ENCODE measurements at regions not wholly inside any gene's neighbourhood (a gene's known extent, or its start where the extent isn't known, plus 50 kb on each side); places are given as distances from the start of the nearest gene placed in this dataset.
"Not testable (repeated sequence)": the region's sequence is repeated elsewhere in the genome, so short reads cannot be mapped to it uniquely, and the experiment has no call there.

GRCh38 chr6:76639941-76640340 lies 567.5 kb upstream of the IMPG1 start:
- H3K36me3 Mint-ChIP-seq (ENCODE audit: insufficient read depth), result no peaks in the 10 kb centered on the region
- no peak for ATAC-seq
- DNase-seq, result no peak

DNA sequence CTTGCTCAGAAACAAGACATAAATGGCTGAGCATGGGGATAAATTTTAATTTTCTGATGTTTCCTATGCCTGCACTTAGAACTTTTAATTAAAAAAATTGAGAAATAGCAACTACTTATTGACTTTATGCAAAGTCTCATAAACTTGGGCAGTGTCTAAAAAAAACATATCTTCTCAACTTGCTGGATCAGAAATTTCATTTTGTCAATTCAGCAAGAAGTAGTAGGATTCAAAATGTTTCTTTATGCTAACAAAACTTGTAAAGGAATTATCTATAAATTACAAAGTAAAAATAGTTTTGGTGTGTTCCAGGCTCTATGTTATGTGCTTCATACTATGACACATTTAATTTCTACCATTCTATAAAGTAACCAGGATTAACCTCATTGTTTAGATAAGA lies 562.2 kb upstream of the IMPG1 start:
- Mint-ChIP-seq H3K27me3 (ENCODE audit: low read depth) (no peaks in the 10 kb centered on the region), H3K4me1 (ENCODE audit: low read depth) (no peaks in the 10 kb centered on the region), H3K4me3 (no peak overlapping the region), H3K36me3 (ENCODE audit: insufficient read depth) (no peaks in the 10 kb centered on the region), H3K9me3 (no peaks in the 10 kb centered on the region)
- DNase-seq, result no peak
- ATAC-seq, result no peak

More at GRCh38 chr6:76639941-76640340, 567.5 kb upstream of the IMPG1 start:
- Mint-ChIP-seq H3K4me3 (no peak overlapping the region), H3K27me3 (ENCODE audit: low read depth) (no peaks in the 10 kb centered on the region), H3K9me3 (peaks cover 13% of the 10 kb centered on the region), H3K4me1 (ENCODE audit: low read depth) (no peaks in the 10 kb centered on the region)

- no peak overlapping the region for H3K4me3 Mint-ChIP-seq
- H3K27me3 Mint-ChIP-seq (ENCODE audit: low read depth), result no peaks in the 10 kb centered on the region
- no peaks in the 10 kb centered on the region for H3K9me3 Mint-ChIP-seq
- H3K36me3 Mint-ChIP-seq (ENCODE audit: insufficient read depth), result no peaks in the 10 kb centered on the region
- H3K4me1 Mint-ChIP-seq (ENCODE audit: low read depth), result no peaks in the 10 kb centered on the region
- no peak for ATAC-seq
- DNase-seq, result no peak
Observed at GRCh38 chr6:76633259-76633658, 560.8 kb upstream of the IMPG1 start.

GRCh38 chr6:76631622-76632021 lies 559.2 kb upstream of the IMPG1 start:
- H3K4me3 Mint-ChIP-seq, result no peak overlapping the region
- H3K36me3 Mint-ChIP-seq (ENCODE audit: insufficient read depth), result no peaks in the 10 kb centered on the region
- no peaks in the 10 kb centered on the region for H3K4me1 Mint-ChIP-seq (ENCODE audit: low read depth)
- DNase-seq (no peak), ATAC-seq (no peak)
- H3K9me3 Mint-ChIP-seq, result peaks cover 5% of the 10 kb centered on the region
- H3K27me3 Mint-ChIP-seq (ENCODE audit: low read depth), result no peaks in the 10 kb centered on the region

DNA sequence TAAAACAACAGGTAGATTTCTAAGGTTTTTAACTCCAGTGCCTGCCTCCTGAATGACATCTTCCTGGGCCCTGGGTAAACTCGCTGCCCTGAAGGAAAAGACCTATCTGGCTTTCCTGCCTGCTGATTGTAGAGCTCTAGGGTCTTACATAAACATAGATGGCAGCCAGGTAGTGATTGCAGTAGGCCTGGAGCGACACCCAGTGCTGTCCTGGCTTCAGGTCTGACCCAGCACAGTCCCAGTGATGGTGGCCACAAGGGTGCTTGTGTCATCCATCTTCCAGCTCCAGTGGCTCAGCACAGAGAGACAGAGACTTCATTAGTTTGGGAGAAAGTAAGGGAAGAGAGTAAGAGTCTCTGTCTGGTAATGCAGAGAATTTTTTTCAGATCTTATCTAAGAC lies 542.9 kb upstream of the IMPG1 start:
- Mint-ChIP-seq H3K36me3 (ENCODE audit: insufficient read depth) (no peaks in the 10 kb centered on the region), H3K27me3 (ENCODE audit: low read depth) (no peaks in the 10 kb centered on the region), H3K4me3 (no peak overlapping the region), H3K4me1 (ENCODE audit: low read depth) (no peaks in the 10 kb centered on the region), H3K9me3 (peaks cover 14% of the 10 kb centered on the region)
- no peak for ATAC-seq
- DNase-seq, result no peak

GRCh38 chr6:76612954-76613353 lies 540.5 kb upstream of the IMPG1 start:
- Mint-ChIP-seq H3K4me1 (ENCODE audit: low read depth) (no peaks in the 10 kb centered on the region), H3K27me3 (ENCODE audit: low read depth) (no peaks in the 10 kb centered on the region), H3K36me3 (ENCODE audit: insufficient read depth) (no peaks in the 10 kb centered on the region), H3K4me3 (no peak overlapping the region), H3K9me3 (peaks cover 11% of the 10 kb centered on the region)
- ATAC-seq (no peak), DNase-seq (no peak)

DNA sequence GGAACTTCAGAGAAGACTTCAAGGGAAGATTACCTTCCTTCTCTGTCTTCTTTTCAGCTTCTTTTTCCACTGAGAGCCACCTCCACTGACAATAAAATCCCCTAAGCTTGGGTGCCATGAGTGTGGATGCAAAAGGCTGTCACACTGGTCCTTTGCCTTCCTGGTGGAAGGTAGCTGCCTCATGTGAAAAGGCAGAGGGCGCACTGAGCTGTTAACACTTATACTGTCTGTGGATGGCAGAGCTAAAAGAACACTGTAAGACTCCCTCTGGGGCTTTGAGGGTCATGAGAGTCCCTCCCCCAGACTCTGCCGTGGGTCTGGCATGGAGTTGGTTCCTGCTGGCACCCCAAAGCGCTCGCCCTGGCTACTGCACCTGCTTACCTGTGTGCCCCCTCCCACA lies 536.7 kb upstream of the IMPG1 start:
- Mint-ChIP-seq H3K9me3 (peaks cover 4% of the 10 kb centered on the region), H3K27me3 (ENCODE audit: low read depth) (no peaks in the 10 kb centered on the region)
- DNase-seq, result no peak

DNA sequence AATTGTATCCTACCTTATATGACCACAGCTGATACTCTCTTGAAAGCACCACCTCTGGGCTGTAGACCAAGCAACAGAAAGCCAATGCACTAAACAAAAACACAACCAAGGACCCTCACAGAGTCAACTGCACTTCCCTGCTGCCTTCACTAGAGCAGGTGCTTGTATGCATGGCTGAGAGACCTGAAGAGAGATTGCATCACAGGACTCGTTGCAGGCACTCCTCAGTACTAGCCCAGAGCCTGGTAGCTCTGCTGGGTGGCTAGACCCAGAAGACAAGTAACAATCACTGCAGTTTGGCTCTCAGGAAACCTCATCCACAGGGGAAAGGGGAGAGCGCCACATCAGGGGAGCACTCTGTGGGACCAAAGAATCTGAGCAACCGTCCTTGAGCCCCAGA lies 521.6 kb upstream of the IMPG1 start:
- ATAC-seq (no peak), DNase-seq (no peak)
- H3K4me3 Mint-ChIP-seq, result no peak overlapping the region
- H3K36me3 Mint-ChIP-seq (ENCODE audit: insufficient read depth), result no peaks in the 10 kb centered on the region
- H3K27me3 Mint-ChIP-seq (ENCODE audit: low read depth), result no peaks in the 10 kb centered on the region
- H3K4me1 Mint-ChIP-seq (ENCODE audit: low read depth), result no peaks in the 10 kb centered on the region
- peaks cover 8% of the 10 kb centered on the region for H3K9me3 Mint-ChIP-seq

More for the DNA sequence above, 536.7 kb upstream of the IMPG1 start:
- ATAC-seq, result no peak
- Mint-ChIP-seq H3K4me1 (ENCODE audit: low read depth) (no peaks in the 10 kb centered on the region), H3K36me3 (ENCODE audit: insufficient read depth) (no peaks in the 10 kb centered on the region), H3K4me3 (no peak overlapping the region)

- DNase-seq (no peak), ATAC-seq (no peak)
- no peaks in the 10 kb centered on the region for H3K27me3 Mint-ChIP-seq (ENCODE audit: low read depth)
- H3K36me3 Mint-ChIP-seq (ENCODE audit: insufficient read depth), result no peaks in the 10 kb centered on the region
- no peak overlapping the region for H3K4me3 Mint-ChIP-seq
- H3K4me1 Mint-ChIP-seq (ENCODE audit: low read depth), result no peaks in the 10 kb centered on the region
- H3K9me3 Mint-ChIP-seq, result peaks cover 4% of the 10 kb centered on the region
Observed at GRCh38 chr6:76593668-76594067, 521.2 kb upstream of the IMPG1 start.

- peaks cover 2% of the 10 kb centered on the region for H3K9me3 Mint-ChIP-seq
- H3K36me3 Mint-ChIP-seq (ENCODE audit: insufficient read depth), result no peaks in the 10 kb centered on the region
- DNase-seq (no peak), ATAC-seq (no peak)
- H3K27me3 Mint-ChIP-seq (ENCODE audit: low read depth), result no peaks in the 10 kb centered on the region
- no peak overlapping the region for H3K4me3 Mint-ChIP-seq
- no peaks in the 10 kb centered on the region for H3K4me1 Mint-ChIP-seq (ENCODE audit: low read depth)
Observed at GRCh38 chr6:76592566-76592965, 520.1 kb upstream of the IMPG1 start.

DNA sequence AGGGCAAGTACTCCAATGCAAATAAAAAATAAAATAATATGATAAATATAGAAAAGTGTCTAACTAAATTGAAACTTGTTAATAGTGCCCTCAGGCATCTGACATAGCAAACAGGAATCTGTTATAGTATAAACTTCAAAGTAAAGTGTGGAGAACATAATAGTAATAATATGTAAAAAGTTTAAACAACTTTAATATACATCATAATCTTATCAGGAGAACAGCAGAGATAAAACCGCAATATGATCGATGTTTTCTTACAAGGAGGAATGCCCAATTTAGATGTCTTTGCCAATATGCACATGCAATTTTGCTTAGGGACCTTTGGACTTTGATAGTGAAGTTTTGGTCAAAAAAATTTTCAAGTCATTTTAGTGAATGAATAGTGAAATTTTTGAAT lies 514.8 kb upstream of the IMPG1 start:
- ATAC-seq (no peak), DNase-seq (no peak)
- no peak overlapping the region for H3K4me3 Mint-ChIP-seq
- H3K27me3 Mint-ChIP-seq (ENCODE audit: low read depth), result no peaks in the 10 kb centered on the region
- H3K4me1 Mint-ChIP-seq (ENCODE audit: low read depth), result no peaks in the 10 kb centered on the region
- no peaks in the 10 kb centered on the region for H3K36me3 Mint-ChIP-seq (ENCODE audit: insufficient read depth)
- no peaks in the 10 kb centered on the region for H3K9me3 Mint-ChIP-seq

GRCh38 chr6:76584121-76584520 lies 511.7 kb upstream of the IMPG1 start:
- Mint-ChIP-seq H3K9me3 (no peaks in the 10 kb centered on the region), H3K36me3 (ENCODE audit: insufficient read depth) (no peaks in the 10 kb centered on the region), H3K4me3 (no peak overlapping the region), H3K4me1 (ENCODE audit: low read depth) (no peaks in the 10 kb centered on the region), H3K27me3 (ENCODE audit: low read depth) (no peaks in the 10 kb centered on the region)
- no peak for DNase-seq
- ATAC-seq, result no peak

GRCh38 chr6:76578746-76579145 lies 506.3 kb upstream of the IMPG1 start:
- H3K4me1 Mint-ChIP-seq (ENCODE audit: low read depth), result no peaks in the 10 kb centered on the region
- H3K4me3 Mint-ChIP-seq, result no peak overlapping the region
- H3K27me3 Mint-ChIP-seq (ENCODE audit: low read depth), result no peaks in the 10 kb centered on the region
- H3K36me3 Mint-ChIP-seq (ENCODE audit: insufficient read depth), result no peaks in the 10 kb centered on the region
- DNase-seq (no peak), ATAC-seq (no peak)
- no peaks in the 10 kb centered on the region for H3K9me3 Mint-ChIP-seq

DNA sequence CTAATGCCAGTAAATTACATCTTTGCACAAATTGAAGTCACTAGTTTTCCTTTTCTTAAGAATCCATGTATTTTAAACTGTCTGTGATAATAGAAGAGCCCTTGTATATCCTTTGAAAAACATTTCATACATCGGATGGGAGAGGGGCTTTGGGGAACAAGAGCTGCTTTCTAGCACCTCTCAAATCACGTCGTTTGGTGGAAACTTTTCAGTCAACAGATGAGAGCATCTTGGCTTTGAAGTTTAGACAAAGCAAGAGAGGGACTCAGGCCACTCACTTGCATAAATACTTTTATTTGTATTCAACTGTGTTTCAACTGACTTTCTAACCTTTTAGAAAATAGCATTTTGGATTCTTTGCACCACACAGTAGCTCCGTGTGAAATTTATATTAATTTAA lies 502.3 kb upstream of the IMPG1 start:
- ATAC-seq (no peak), DNase-seq (no peak)
- no peaks in the 10 kb centered on the region for H3K4me1 Mint-ChIP-seq (ENCODE audit: low read depth)
- no peaks in the 10 kb centered on the region for H3K36me3 Mint-ChIP-seq (ENCODE audit: insufficient read depth)
- H3K4me3 Mint-ChIP-seq, result no peak overlapping the region
- H3K9me3 Mint-ChIP-seq, result peaks cover 3% of the 10 kb centered on the region
- H3K27me3 Mint-ChIP-seq (ENCODE audit: low read depth), result no peaks in the 10 kb centered on the region

GRCh38 chr6:76565932-76566331 lies 493.5 kb upstream of the IMPG1 start:
- ATAC-seq (no peak), DNase-seq (no peak)
- no peaks in the 10 kb centered on the region for H3K4me1 Mint-ChIP-seq (ENCODE audit: low read depth)
- H3K36me3 Mint-ChIP-seq (ENCODE audit: insufficient read depth), result no peaks in the 10 kb centered on the region
- peaks cover 2% of the 10 kb centered on the region for H3K9me3 Mint-ChIP-seq
- H3K4me3 Mint-ChIP-seq, result no peak overlapping the region
- no peaks in the 10 kb centered on the region for H3K27me3 Mint-ChIP-seq (ENCODE audit: low read depth)

GRCh38 chr6:76562371-76562770 lies 489.9 kb upstream of the IMPG1 start:
- H3K27me3 Mint-ChIP-seq (ENCODE audit: low read depth); H3K36me3 Mint-ChIP-seq (ENCODE audit: insufficient read depth); H3K4me3 Mint-ChIP-seq; DNase-seq; ATAC-seq; H3K4me1 Mint-ChIP-seq (ENCODE audit: low read depth); H3K9me3 Mint-ChIP-seq: not testable (repeated sequence)

Data from activated T-cell treated with anti-CD3 and anti-CD28 coated beads, Interleukin-2, amount 50 U/mL, for 4 hours (primary cell).